GM21737 (cell line): ENCODE measurements at regions not wholly inside any gene's neighbourhood (a gene's known extent, or its start where the extent isn't known, plus 50 kb on each side); places are given as distances from the start of the nearest gene placed in this dataset.
"Not testable (repeated sequence)": the region's sequence is repeated elsewhere in the genome, so short reads cannot be mapped to it uniquely, and the experiment has no call there.

Experiments
- ATAC-seq: cut with Tn5 transposase; IDR thresholded peaks from one replicate; pipeline ENCODE4 v1.9.1; 2021; ENCODE audit warnings: mild to moderate bottlenecking, moderate library complexity; ENCODE audit not compliant: unreplicated experiment

- no peak for ATAC-seq
These were observed 377.1 kb upstream of the SFSWAP start for GRCh38 chr12:131333621-131334440.

- ATAC-seq: no peak
These were observed 376.1 kb upstream of the SFSWAP start for GRCh38 chr12:131334835-131335234.

- no peak for ATAC-seq
These were observed 375.4 kb upstream of the SFSWAP start for GRCh38 chr12:131335456-131335855.

- ATAC-seq: not testable (repeated sequence)
These were observed 373.0 kb upstream of the SFSWAP start for GRCh38 chr12:131337861-131338260.

- no peak for ATAC-seq
These were observed 370.2 kb upstream of the SFSWAP start for GRCh38 chr12:131340616-131341210.

- not testable (repeated sequence) for ATAC-seq
These were observed 369.3 kb upstream of the SFSWAP start for GRCh38 chr12:131341608-131342007.

GRCh38 chr12:131343436-131343835, 367.5 kb upstream of the SFSWAP start:
- not testable (repeated sequence) for ATAC-seq

GRCh38 chr12:131344715-131345520, 366.0 kb upstream of the SFSWAP start:
- not testable (repeated sequence) for ATAC-seq

- ATAC-seq: no peak
These were observed 365.1 kb upstream of the SFSWAP start for GRCh38 chr12:131345521-131346436.

- no peak for ATAC-seq
These were observed 364.1 kb upstream of the SFSWAP start for GRCh38 chr12:131346555-131347344.

GRCh38 chr12:131347345-131347714, 363.6 kb upstream of the SFSWAP start:
- no peak for ATAC-seq

- no peak for ATAC-seq
These were observed 363.2 kb upstream of the SFSWAP start for GRCh38 chr12:131347732-131348131.

- no peak for ATAC-seq
These were observed 362.7 kb upstream of the SFSWAP start for GRCh38 chr12:131348231-131348630.

GRCh38 chr12:131348646-131349045, 362.2 kb upstream of the SFSWAP start:
- ATAC-seq: no peak

- no peak for ATAC-seq
These were observed 361.3 kb upstream of the SFSWAP start for GRCh38 chr12:131349397-131350127.

- no peak for ATAC-seq
These were observed 360.0 kb upstream of the SFSWAP start for GRCh38 chr12:131350943-131351318.

GRCh38 chr12:131351319-131352028, 359.4 kb upstream of the SFSWAP start:
- ATAC-seq: no peak

- no peak for ATAC-seq
These were observed 358.5 kb upstream of the SFSWAP start for GRCh38 chr12:131352296-131352900.
